Osteoblast (primary cell): ENCODE measurements at regions not wholly inside any gene's neighbourhood (a gene's known extent, or its start where the extent isn't known, plus 50 kb on each side); places are given as distances from the start of the nearest gene placed in this dataset.
A peak's percentile ranks its signal among the peaks of the same experiment; 100 is the strongest.

Experiments
- DNase-seq: peaks from one replicate; pipeline ENCODE4 v3.0.0; 2011; ENCODE audit warnings: low spot score, mixed read lengths; ENCODE audit not compliant: insufficient read length; ENCODE audit errors: missing footprints
- H2AFZ ChIP-seq: 2 replicates; pipeline ENCODE4 v1.6.0; 2011; ENCODE audit warnings: mild to moderate bottlenecking, low read length
- H3K27ac ChIP-seq: 2 replicates; pipeline ENCODE4 v1.5.1; 2011; ENCODE audit warnings: mild to moderate bottlenecking, low read depth, low read length, moderate library complexity
- H3K27me3 ChIP-seq: 2 replicates; pipeline ENCODE4 v1.6.0; 2012; ENCODE audit warnings: mild to moderate bottlenecking, control low read depth, inconsistent platforms, low read length, moderate library complexity; ENCODE audit not compliant: insufficient read depth
- H3K36me3 ChIP-seq: 2 replicates; pipeline ENCODE4 v1.5.1; 2011; ENCODE audit warnings: mild to moderate bottlenecking, low read length, control low read depth, moderate library complexity; ENCODE audit not compliant: insufficient read depth
- H3K4me1 ChIP-seq: 2 replicates; pipeline ENCODE4 v1.5.1; 2011; ENCODE audit warnings: mild to moderate bottlenecking, low read length, control low read depth, moderate library complexity; ENCODE audit not compliant: insufficient read depth
- H3K4me2 ChIP-seq: 2 replicates; pipeline ENCODE4 v1.6.0; 2011; ENCODE audit warnings: mild to moderate bottlenecking, low read length; ENCODE audit not compliant: insufficient read depth
- H3K4me3 ChIP-seq: fragments of 200-600 bp; sonication (generic); 3 replicates; pipeline ENCODE4 v1.5.1; 2012; ENCODE audit warnings: mild to moderate bottlenecking, low read length, inconsistent platforms; ENCODE audit not compliant: insufficient read depth
- H3K79me2 ChIP-seq: 2 replicates; pipeline ENCODE4 v1.6.0; 2012; ENCODE audit warnings: mild to moderate bottlenecking, low read length, control low read depth, inconsistent platforms; ENCODE audit not compliant: insufficient read depth
- H3K9me3 ChIP-seq: 2 replicates; pipeline ENCODE4 v1.5.1; 2011; ENCODE audit warnings: low read depth, low read length, control low read depth
- H4K20me1 ChIP-seq: 2 replicates; pipeline ENCODE4 v1.6.0; 2012; ENCODE audit warnings: mild to moderate bottlenecking, low read length, control low read depth; ENCODE audit not compliant: insufficient read depth
- TF ChIP-seq, protein P1 (sequence below): IDR thresholded peaks from 2 replicates; pipeline ENCODE4 v1.5.1; 2011; ENCODE audit warnings: mild to moderate bottlenecking, low read depth, low read length, moderate library complexity; ENCODE audit errors: extremely low read depth

DNA sequence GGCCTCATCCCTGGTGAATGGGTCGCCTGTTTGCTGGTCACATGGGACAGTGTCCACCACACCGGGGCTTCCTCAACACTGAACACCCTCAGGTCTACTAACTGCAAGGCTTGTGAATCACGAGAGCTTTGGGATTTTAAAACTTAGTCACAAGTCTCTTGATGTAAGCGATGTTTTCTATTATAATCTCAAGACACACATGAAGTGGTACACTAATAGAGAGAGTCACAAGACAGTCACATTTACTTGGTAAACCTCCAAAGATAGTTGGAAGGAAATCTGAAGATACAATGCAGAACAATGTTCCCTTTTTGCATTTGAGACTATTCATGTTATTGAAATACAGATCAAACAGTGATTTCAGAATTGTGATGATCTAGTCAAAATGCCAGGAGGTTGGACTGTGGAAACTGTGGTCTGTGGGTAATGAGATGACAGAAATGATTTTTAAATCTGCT is 233.1 kb upstream of the KLF6 start:
- DNase-seq = no peak
- Histone ChIP-seq H3K27me3 (no peaks in the 10 kb centered on the region), H3K27ac (no peak overlapping the region), H3K4me2 (no peak overlapping the region), H3K36me3 (no peaks in the 10 kb centered on the region), H3K9me3 (no peaks in the 10 kb centered on the region), H3K4me3 (no peak overlapping the region), H2AFZ (peak overlapping the region; percentile 48), H3K4me1 (no peaks in the 10 kb centered on the region), H4K20me1 (no peaks in the 10 kb centered on the region), H3K79me2 (no peaks in the 10 kb centered on the region)
- TF ChIP-seq, protein P1, sequence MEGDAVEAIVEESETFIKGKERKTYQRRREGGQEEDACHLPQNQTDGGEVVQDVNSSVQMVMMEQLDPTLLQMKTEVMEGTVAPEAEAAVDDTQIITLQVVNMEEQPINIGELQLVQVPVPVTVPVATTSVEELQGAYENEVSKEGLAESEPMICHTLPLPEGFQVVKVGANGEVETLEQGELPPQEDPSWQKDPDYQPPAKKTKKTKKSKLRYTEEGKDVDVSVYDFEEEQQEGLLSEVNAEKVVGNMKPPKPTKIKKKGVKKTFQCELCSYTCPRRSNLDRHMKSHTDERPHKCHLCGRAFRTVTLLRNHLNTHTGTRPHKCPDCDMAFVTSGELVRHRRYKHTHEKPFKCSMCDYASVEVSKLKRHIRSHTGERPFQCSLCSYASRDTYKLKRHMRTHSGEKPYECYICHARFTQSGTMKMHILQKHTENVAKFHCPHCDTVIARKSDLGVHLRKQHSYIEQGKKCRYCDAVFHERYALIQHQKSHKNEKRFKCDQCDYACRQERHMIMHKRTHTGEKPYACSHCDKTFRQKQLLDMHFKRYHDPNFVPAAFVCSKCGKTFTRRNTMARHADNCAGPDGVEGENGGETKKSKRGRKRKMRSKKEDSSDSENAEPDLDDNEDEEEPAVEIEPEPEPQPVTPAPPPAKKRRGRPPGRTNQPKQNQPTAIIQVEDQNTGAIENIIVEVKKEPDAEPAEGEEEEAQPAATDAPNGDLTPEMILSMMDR = no peak

DNA sequence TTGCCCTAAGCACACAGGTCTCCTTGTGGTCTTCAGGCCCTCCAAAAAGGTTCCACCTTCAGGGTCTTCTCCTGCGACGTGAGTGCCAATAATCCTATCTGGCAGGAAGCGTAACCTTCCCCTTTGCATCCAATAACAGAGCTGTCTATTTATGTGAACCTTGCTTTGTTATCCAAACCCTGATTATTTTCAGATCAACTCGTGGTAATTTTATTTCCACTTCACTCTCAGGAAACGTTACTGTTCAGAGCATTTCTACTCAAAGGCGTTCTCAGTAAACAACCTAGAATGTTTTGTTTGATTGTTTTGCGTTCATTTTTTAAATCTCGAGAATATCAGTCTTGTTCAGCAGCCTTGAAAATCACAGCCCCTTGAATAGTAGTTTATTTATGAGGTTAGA is 232.3 kb upstream of the KLF6 start:
- H3K9me3 ChIP-seq = no peaks in the 10 kb centered on the region
- no peak for DNase-seq
- H4K20me1 ChIP-seq = no peaks in the 10 kb centered on the region
- H3K4me2 ChIP-seq = no peak overlapping the region
- H3K79me2 ChIP-seq = no peaks in the 10 kb centered on the region
- H3K4me3 ChIP-seq = no peak overlapping the region
- H3K36me3 ChIP-seq = no peaks in the 10 kb centered on the region
- H2AFZ ChIP-seq = no peak overlapping the region
- TF ChIP-seq, protein P1 = no peak
- no peaks in the 10 kb centered on the region for H3K4me1 ChIP-seq
- no peaks in the 10 kb centered on the region for H3K27me3 ChIP-seq
- no peak overlapping the region for H3K27ac ChIP-seq

DNA sequence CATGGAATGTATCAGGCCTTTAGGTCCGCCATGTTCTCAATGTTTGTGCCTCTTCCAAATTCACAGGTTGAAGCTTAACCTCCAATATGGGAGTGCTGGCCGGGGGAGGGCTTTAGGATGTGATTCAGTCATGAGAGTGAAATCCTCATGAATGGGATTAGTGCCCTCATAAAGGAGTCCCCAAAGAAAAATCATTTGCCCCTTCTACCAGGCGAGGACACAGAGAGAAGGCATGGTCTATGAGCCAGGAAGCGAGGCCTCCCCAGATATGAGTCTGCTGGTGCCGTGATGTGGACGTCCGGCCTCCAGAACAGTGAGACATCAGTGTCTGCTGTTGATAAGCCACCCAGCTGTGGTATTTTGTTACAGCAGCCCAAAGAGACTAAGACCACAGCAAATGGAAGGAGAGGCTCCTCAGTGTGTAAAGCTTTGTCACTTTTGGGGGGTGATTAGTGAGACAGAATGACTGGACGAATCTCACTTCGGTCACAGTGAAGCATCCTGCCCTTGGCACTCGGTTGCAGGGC is 231.3 kb upstream of the KLF6 start:
- H3K36me3 ChIP-seq = no peaks in the 10 kb centered on the region
- TF ChIP-seq, protein P1 = no peak
- no peaks in the 10 kb centered on the region for H4K20me1 ChIP-seq
- no peak for DNase-seq
- H3K79me2 ChIP-seq = no peaks in the 10 kb centered on the region
- H3K27me3 ChIP-seq = no peaks in the 10 kb centered on the region
- no peaks in the 10 kb centered on the region for H3K4me1 ChIP-seq
- no peak overlapping the region for H3K4me3 ChIP-seq
- H3K27ac ChIP-seq = no peak overlapping the region
- H2AFZ ChIP-seq = no peak overlapping the region
- no peaks in the 10 kb centered on the region for H3K9me3 ChIP-seq
- H3K4me2 ChIP-seq = no peak overlapping the region

DNA sequence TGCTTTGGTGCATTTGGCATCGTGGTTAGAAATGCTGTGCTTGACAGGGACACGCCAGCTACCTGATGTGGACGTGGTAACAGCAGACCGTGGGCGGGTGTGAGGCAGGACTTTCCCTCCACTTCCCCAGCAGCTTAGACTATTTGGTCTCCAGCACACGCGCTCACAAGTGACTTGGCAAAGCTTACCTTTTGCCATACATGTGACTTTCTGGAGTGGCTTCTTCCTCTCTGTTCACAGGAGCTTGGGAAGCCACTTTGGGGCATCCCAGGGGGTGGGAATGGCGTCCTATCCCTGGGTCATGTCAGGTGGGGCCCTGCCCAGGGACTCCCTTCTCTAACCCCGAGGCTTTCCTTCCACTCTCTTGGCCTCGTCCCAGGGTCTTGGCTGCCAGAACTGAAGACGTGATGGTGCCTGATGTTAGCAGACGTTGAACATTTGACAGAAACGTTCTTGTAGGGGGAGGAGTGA is 228.7 kb upstream of the KLF6 start:
- H2AFZ ChIP-seq = peak overlapping the region; percentile 24
- DNase-seq = no peak
- H3K4me2 ChIP-seq = no peak overlapping the region

More for the DNA sequence above, 228.7 kb upstream of the KLF6 start:
- Histone ChIP-seq H3K27ac (no peak overlapping the region), H3K27me3 (no peaks in the 10 kb centered on the region), H3K79me2 (no peaks in the 10 kb centered on the region), H3K36me3 (no peaks in the 10 kb centered on the region), H4K20me1 (no peaks in the 10 kb centered on the region), H3K4me3 (no peak overlapping the region), H3K9me3 (no peaks in the 10 kb centered on the region), H3K4me1 (no peaks in the 10 kb centered on the region)
- TF ChIP-seq, protein P1 = no peak
